ENCODE measurements at regions not wholly inside any gene's neighbourhood (a gene's known extent, or its start where the extent isn't known, plus 50 kb on each side); places are given as distances from the start of the nearest gene placed in this dataset.

- no peak for DNase-seq (ENCODE audit: low spot score)
These were observed 304.9 kb upstream of the TCF21 start for GRCh38 chr6:133583907-133584427.

GRCh38 chr6:133584823-133585222, 304.1 kb upstream of the TCF21 start:
- DNase-seq (ENCODE audit: low spot score), result no peak

DNA sequence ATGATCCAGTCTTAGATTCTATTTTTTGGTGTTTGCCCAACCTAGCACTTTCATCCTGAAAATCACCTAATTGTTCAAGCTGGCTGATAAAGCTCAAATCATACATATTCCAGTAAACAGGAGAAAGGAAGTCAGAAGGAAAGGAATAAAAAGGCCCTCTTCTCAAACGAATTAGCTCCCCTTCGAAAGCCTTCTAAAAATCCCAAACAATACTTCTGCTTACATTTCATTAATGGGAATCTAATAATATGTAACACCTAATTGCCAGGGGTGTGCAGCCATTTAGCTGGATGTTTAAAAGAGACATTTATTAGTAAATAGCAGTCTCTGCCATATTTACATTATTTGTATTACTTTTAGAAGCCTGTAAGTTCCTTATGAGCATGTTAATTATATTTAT, 302.9 kb upstream of the TCF21 start:
- no peak for DNase-seq (ENCODE audit: low spot score)

DNA sequence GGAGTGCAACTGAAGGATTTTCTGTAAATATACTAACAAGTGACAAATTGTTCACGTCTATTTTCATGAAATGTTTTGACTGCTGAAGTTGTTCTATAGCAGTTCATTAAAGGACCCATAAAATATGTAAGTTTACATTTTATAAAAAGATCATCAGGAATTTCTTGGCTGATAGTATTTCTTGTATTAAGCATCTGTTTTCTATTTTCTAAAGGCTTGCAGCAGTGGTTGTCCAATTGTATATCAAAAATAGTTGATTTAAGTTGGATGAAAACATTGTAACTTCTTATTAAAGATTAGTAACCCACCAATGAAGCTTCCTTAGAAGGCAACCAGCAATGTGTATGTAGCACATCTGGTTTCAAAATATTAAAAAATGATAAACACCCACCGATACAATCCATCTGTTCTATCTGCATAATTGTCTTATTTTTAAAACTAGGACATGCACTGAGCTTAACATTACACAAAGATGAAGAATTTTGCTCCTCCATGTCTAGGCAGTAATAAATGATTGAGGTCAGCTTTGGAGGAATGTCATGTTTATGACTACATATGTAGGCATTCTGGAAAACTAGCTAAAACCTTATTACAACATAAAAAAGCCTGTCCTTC, 301.3 kb upstream of the TCF21 start:
- DNase-seq (ENCODE audit: low spot score), result no peak

GRCh38 chr6:133590196-133590595, 298.7 kb upstream of the TCF21 start:
- DNase-seq (ENCODE audit: low spot score), result peak; percentile 2

GRCh38 chr6:133590814-133591213, 298.1 kb upstream of the TCF21 start:
- no peak for DNase-seq (ENCODE audit: low spot score)

- DNase-seq (ENCODE audit: low spot score), result no peak
These were observed 297.6 kb upstream of the TCF21 start for GRCh38 chr6:133591275-133591674.

DNA sequence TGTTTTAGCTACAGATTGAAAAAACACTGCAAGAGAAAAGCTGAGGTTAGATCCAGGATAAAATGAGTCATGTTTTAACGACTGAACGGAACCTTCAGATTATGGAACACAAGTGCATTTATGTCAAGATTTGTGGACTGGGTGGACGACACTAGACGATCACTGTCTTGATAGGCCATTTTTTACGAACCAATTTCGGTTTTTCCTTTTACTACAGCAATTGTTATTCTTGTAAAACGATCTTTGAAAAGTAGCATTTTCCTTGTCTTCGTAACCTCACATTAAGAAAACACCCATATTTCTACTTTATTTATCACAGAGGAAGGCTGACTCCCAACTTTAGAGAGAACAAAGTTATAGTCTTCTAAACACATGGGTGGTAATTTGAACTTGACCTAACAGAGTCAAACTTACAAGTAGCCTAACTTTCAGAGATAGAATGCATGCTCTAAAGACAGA, 294.2 kb upstream of the TCF21 start:
- no peak for DNase-seq (ENCODE audit: low spot score)

- no peak for DNase-seq (ENCODE audit: low spot score)
These were observed 293.7 kb upstream of the TCF21 start for GRCh38 chr6:133595111-133595761.

- no peak for DNase-seq (ENCODE audit: low spot score)
These were observed 282.1 kb upstream of the TCF21 start for GRCh38 chr6:133606852-133607251.

GRCh38 chr6:133608620-133609019, 280.3 kb upstream of the TCF21 start:
- no peak for DNase-seq (ENCODE audit: low spot score)

DNA sequence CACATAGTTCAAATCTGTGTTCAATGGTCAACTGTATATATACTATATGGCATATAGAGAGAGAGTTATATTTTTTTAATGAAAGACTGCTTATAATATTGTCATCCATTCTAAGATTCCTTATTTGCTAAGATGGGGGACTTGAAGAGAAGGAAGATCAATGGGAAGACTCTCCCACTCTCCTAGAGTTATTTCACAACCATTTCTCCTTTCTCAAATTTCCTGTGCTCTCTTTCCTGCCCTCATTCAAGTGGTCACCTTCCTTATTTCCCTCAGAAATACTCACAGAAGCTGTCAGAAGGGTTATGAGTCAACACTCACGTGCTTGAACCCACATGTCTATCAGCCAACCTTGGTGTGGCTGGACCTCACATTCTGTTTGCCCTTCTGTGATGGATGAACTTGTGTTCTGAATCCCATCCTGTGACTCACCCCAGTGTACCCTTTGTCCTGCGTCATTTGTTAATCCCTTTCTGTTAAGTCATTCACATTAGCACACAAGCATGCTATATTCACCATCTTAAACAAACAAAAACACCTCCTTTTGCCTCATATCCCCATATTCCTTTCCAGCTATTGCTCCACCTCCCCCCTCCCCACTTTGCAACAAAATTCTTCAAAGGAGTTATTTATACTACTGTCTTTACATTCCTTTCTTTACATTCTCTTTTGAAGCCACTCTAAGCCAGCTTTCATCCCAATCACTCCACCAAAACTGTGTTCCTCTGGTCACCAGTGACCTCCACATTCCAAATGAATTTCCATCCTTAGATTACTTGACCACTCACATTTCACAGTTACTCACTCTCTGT, 279.3 kb upstream of the TCF21 start:
- peak; percentile 22 for DNase-seq (ENCODE audit: low spot score)

DNA sequence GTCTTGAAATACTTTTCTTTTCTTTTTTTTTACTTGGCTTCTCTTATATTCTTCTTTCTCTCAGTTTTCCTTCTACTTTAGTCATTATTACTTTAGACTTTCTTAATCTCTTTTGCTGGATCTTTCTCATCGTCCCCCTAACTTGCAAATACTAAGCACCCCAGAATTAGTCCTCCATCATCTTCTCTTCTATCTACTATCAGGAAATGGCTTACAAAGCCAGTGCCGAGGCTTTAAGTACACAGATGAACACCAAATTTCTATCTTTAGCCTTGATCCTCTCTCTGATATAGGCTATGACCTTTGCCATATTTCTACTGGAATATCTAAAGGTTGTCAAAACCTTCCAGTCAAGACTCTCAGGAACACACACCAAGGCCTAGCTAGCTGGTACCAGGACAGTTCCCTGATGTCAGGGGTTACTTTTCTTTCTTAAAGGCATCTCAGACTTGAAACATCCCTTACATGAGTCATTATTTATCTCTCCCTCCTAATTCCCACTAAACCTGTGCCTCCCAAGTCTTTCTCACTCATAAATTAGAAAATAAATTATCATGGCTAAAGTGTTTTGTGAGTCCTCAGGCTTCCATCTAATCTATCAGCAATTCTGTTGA, 278.6 kb upstream of the TCF21 start:
- DNase-seq (ENCODE audit: low spot score), result no peak

GRCh38 chr6:133610971-133611370, 277.9 kb upstream of the TCF21 start:
- DNase-seq (ENCODE audit: low spot score), result no peak

DNA sequence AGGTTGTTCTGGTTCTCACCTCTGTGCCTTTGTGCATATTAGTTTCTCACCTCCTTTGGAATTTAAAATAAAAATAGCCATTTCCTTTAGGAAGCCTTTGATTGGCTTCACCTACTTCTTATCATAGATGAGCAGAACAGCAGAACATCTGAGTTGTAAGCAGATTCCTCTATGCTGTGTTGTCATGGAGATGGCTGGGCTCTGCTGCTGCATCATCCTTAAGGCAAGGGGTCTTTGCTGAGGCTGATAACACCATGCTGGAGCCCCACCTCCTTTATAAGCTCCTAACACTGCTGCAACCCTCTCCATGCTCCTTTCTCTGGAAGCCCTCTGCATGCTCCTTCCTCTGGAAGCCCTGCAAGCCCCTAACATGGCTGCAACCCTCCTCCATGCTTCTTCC, 276.5 kb upstream of the TCF21 start:
- no peak for DNase-seq (ENCODE audit: low spot score)

GRCh38 chr6:133613211-133613610, 275.7 kb upstream of the TCF21 start:
- DNase-seq (ENCODE audit: low spot score), result no peak

- no peak for DNase-seq (ENCODE audit: low spot score)
These were observed 267.2 kb upstream of the TCF21 start for GRCh38 chr6:133621751-133622150.

DNA sequence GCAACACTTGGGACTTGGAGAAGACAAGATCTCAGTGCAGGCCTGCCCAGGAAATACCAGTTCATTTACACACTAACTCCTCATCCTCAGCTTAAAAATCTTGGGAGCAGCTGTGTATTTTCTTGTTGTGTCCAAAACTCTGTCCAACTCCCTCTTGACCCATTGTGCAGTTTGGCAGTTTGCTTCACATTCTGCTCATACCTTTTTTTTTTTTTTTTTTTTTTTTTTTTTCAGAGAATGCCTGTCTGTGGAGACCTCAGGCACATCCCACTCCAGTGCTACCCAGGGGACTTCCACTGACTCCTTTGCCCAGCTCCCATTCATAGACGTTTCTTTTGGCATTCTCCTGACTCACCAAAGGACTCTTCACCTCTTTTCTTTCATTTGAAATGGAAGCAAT, 265.8 kb upstream of the TCF21 start:
- DNase-seq (ENCODE audit: low spot score), result no peak

DNA sequence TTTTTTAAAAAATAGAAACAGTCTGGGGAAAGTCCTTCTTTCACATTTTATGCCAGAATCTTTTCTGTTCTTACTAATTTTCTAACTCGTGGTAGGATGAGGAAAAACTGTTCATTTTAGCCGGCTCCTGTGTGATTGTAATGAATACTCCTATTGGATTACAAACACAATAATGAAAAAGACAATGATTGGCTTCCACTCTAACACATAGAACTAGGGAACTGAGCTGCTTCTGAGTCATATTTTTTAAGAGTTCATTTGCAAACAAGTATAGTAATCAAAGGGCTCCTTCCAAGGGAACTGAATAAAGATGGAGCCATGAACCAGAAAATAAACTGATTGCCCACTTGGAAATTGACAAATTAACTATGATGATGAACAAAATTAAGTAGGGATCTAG, 265.3 kb upstream of the TCF21 start:
- no peak for DNase-seq (ENCODE audit: low spot score)

DNA sequence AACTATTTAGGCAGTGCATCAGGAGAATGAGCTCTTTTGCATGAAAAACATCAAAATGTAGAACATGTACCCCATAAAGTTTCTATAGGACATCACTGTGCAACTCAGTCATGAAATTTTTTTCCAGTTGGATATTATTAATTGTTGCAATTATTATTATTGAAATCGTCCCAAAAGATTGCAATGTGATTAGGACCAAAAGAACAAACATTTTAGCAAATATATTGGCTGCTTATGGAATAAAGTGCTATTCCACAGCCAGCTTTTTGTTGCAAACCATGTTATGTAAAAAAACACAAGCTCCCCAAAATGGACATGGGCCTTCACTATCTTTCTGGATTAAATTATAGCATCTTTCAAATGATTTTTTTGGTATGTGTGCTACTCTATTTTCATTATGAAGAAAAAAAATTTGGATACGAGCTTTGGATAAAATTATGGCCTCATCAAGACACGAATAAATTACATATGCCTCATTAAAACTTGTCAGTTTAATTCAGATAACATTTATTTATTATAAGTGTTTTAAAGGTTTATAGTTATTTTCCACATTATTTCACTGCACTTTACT, 262.7 kb upstream of the TCF21 start:
- no peak for DNase-seq (ENCODE audit: low spot score)

DNA sequence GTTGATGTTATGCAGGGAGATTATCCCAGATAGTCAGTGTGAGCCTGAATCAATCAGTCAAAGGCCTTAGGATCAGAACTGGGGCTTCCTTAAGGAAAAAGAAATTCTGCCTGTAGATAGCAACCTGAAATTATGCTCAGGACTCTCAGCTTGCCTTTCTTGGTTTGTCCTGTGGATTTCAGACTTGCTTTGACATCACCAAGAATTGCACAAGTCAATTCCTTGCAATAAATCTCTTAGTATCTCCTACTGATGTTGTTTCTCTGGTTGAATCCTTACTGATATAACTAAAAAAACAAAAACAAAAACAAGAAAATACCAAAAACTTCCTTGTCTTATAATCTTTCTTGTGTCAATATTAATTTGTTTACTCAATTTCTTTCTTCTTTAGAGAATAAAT, 258.9 kb upstream of the TCF21 start:
- DNase-seq (ENCODE audit: low spot score), result no peak

GRCh38 chr6:133630651-133631050, 258.3 kb upstream of the TCF21 start:
- no peak for DNase-seq (ENCODE audit: low spot score)
